ENCODE measurements at regions not wholly inside any gene's neighbourhood (a gene's known extent, or its start where the extent isn't known, plus 50 kb on each side); places are given as distances from the start of the nearest gene placed in this dataset.

DNA sequence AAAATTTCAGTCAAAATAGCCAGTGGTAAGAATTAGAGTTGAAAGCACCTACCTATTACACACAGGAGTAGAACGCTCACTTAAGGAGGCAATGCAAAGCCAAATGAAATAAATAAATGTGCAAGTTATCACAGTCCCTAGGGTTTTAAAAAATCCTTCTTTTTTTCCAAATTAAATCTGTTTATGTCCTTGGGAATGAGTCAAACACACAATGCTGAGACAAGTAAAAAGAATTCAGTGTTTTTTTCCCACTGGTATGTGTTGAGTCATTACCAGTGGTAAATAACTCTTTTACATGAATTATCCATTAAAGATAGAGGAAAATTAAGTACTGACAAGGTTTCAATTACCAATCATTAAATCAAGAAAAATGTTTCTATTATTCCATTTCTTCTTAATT lies 438.6 kb downstream of the TNS3 start:
- TF ChIP-seq FOXP2 (optimal IDR thresholded peaks at IDR 0.05; ENCODE audit: control extremely low read depth, extremely low read length, insufficient read depth) (no peak), EZH2 (IDR thresholded peaks at IDR 0.05) (no peak)

All from SK-N-MC (cell line).